Trophoblast cell (in vitro differentiated cells and primary cell): ENCODE measurements at regions not wholly inside any gene's neighbourhood (a gene's known extent, or its start where the extent isn't known, plus 50 kb on each side); places are given as distances from the start of the nearest gene placed in this dataset.

Source experiments
- DNase-seq, 2 donors: peaks; one replicate each; pipeline ENCODE4 v3.0.0-alpha.2; 2016
- H2AFZ ChIP-seq: 2 replicates; pipeline ENCODE4 v1.6.1; 2013; ENCODE audit warnings: low read length, moderate library complexity, mild to moderate bottlenecking; ENCODE audit not compliant: insufficient read depth, poor library complexity
- H2AK5ac ChIP-seq: 2 replicates; pipeline ENCODE4 v1.6.1; 2013; ENCODE audit warnings: mild to moderate bottlenecking, low read length
- H2BK120ac ChIP-seq: 2 replicates; pipeline ENCODE4 v1.6.1; 2013; ENCODE audit warnings: low read length, mild to moderate bottlenecking, moderate library complexity; ENCODE audit not compliant: insufficient read depth, poor library complexity
- H2BK12ac ChIP-seq: 2 replicates; pipeline ENCODE4 v1.6.1; 2013; ENCODE audit warnings: mild to moderate bottlenecking, low read length, moderate library complexity
- H2BK5ac ChIP-seq: 2 replicates; pipeline ENCODE4 v1.6.1; 2013; ENCODE audit warnings: low read length, low read depth, moderate library complexity, mild to moderate bottlenecking; ENCODE audit not compliant: poor library complexity
- H3K14ac ChIP-seq: 2 replicates; pipeline ENCODE4 v1.6.1; 2013; ENCODE audit warnings: mild to moderate bottlenecking, low read length
- H3K18ac ChIP-seq: 2 replicates; pipeline ENCODE4 v1.6.1; 2013; ENCODE audit warnings: mild to moderate bottlenecking, low read length
- H3K23ac ChIP-seq: 2 replicates; pipeline ENCODE4 v1.6.1; 2013; ENCODE audit warnings: low read length
- H3K27ac ChIP-seq: 2 replicates; pipeline ENCODE4 v1.5.1; 2013; ENCODE audit warnings: low read depth, mild to moderate bottlenecking, inconsistent platforms, low read length, moderate library complexity
- H3K27me3 ChIP-seq: 2 replicates; pipeline ENCODE4 v1.6.1; 2013; ENCODE audit warnings: inconsistent platforms, mild to moderate bottlenecking, low read length, moderate library complexity; ENCODE audit not compliant: insufficient read depth
- H3K36me3 ChIP-seq, 2 experiments: 1 replicate in 1 of 2; 2 replicates in 1 of 2; pipeline ENCODE4 v1.6.1; 2013; ENCODE audit warnings: low read length in 2 of 2, mild to moderate bottlenecking in 2 of 2, moderate library complexity in 1 of 2; ENCODE audit not compliant: insufficient read depth in 2 of 2, control insufficient read depth in 1 of 2
- H3K4ac ChIP-seq: 2 replicates; pipeline ENCODE4 v1.6.1; 2013; ENCODE audit warnings: low read depth, mild to moderate bottlenecking, low read length, moderate library complexity
- H3K4me1 ChIP-seq, 2 experiments: 1 replicate in 1 of 2; 2 replicates in 1 of 2; pipeline ENCODE4 v1.6.1; 2013; ENCODE audit warnings: low read length in 2 of 2, mild to moderate bottlenecking in 2 of 2, moderate library complexity in 1 of 2; ENCODE audit not compliant: insufficient read depth in 2 of 2, control insufficient read depth in 1 of 2
- H3K4me2 ChIP-seq: 2 replicates; pipeline ENCODE4 v1.6.1; 2013; ENCODE audit warnings: inconsistent platforms, mild to moderate bottlenecking, low read length, moderate library complexity
- H3K4me3 ChIP-seq: 2 replicates; pipeline ENCODE4 v1.5.1; 2013; ENCODE audit warnings: mild to moderate bottlenecking, low read depth, low read length, inconsistent platforms
- H3K79me1 ChIP-seq: one replicate; pipeline ENCODE4 v1.6.1; 2013; ENCODE audit warnings: low read length
- H3K79me2 ChIP-seq: 2 replicates; pipeline ENCODE4 v1.6.1; 2013; ENCODE audit warnings: low read length, mild to moderate bottlenecking; ENCODE audit not compliant: control insufficient read depth, insufficient read depth, poor library complexity
- H3K9ac ChIP-seq: 2 replicates; pipeline ENCODE4 v1.6.1; 2013; ENCODE audit warnings: mild to moderate bottlenecking, low read length
- H3K9me3 ChIP-seq: 2 replicates; pipeline ENCODE4 v1.6.1; 2013; ENCODE audit warnings: low read depth, mild to moderate bottlenecking, control low read depth, inconsistent platforms, low read length; ENCODE audit not compliant: insufficient read depth
- H4K12ac ChIP-seq: 2 replicates; pipeline ENCODE4 v1.6.1; 2013; ENCODE audit warnings: low read depth, mild to moderate bottlenecking, low read length, moderate library complexity
- H4K8ac ChIP-seq: 2 replicates; pipeline ENCODE4 v1.6.1; 2013; ENCODE audit warnings: low read depth, mild to moderate bottlenecking, low read length, moderate library complexity
- H4K91ac ChIP-seq: one replicate; pipeline ENCODE4 v1.6.1; 2013; ENCODE audit warnings: low read depth, mild to moderate bottlenecking, low read length, moderate library complexity
- WGBS: extraction: QIAGEN DNeasy Blood & Tissue Kit; methylation state at CpG from one replicate; pipeline ENCODE4 v1.1.7; 2013; ENCODE audit warnings: missing lambda C conversion rate; ENCODE audit not compliant: insufficient read length, insufficient coverage; ENCODE audit errors: extremely low coverage; 5-methylcytosine and 5-hydroxymethylcytosine counted together

- Histone ChIP-seq H3K9ac (no peak overlapping the region), H3K9me3 (no peaks in the 10 kb centered on the region), H3K4me3 (no peak overlapping the region), H3K23ac (no peak overlapping the region), H3K27me3 (no peaks in the 10 kb centered on the region), H3K14ac (no peak overlapping the region), H4K8ac (no peak overlapping the region), H3K18ac (no peak overlapping the region), H2AK5ac (no peak overlapping the region), H3K27ac (no peak overlapping the region), H3K4me2 (no peak overlapping the region), H2AFZ (no peak overlapping the region), H3K79me2 (no peaks in the 10 kb centered on the region), H3K79me1 (peaks cover 2% of the 10 kb centered on the region), H2BK12ac (no peak overlapping the region), H3K36me3 (no peaks in the 10 kb centered on the region), H2BK120ac (no peak overlapping the region), H3K4ac (no peak overlapping the region), H3K4me1 (no peaks in the 10 kb centered on the region), H4K12ac (no peak overlapping the region), H4K91ac (no peak overlapping the region), H2BK5ac (no peak overlapping the region)
- WGBS, result no CpG with 5 or more reads among the region's 2 CpGs
- no peak for DNase-seq
Measured at GRCh38 chr16:65224471-65224870, 102.6 kb upstream of the CDH11 start.

- Histone ChIP-seq H2AFZ (no peak overlapping the region), H4K8ac (no peak overlapping the region), H3K79me1 (no peaks in the 10 kb centered on the region), H2BK12ac (no peak overlapping the region), H4K12ac (no peak overlapping the region), H3K4ac (no peak overlapping the region), H3K23ac (no peak overlapping the region), H3K79me2 (no peaks in the 10 kb centered on the region), H3K9me3 (no peaks in the 10 kb centered on the region), H3K27ac (no peak overlapping the region), H3K27me3 (no peaks in the 10 kb centered on the region), H3K4me3 (no peak overlapping the region), H3K4me1 (no peaks in the 10 kb centered on the region), H2BK120ac (no peak overlapping the region), H2BK5ac (no peak overlapping the region), H3K18ac (no peak overlapping the region), H4K91ac (no peak overlapping the region), H3K4me2 (no peak overlapping the region), H3K36me3 (no peaks in the 10 kb centered on the region), H3K14ac (no peak overlapping the region), H2AK5ac (no peak overlapping the region), H3K9ac (no peak overlapping the region)
- DNase-seq, result no peak
- no CpG with 5 or more reads among the region's 3 CpGs for WGBS
Measured at GRCh38 chr16:65223335-65223734, 101.5 kb upstream of the CDH11 start.

- WGBS, result no CpG with 5 or more reads among the region's 6 CpGs
- Histone ChIP-seq H3K4me3 (no peak overlapping the region), H4K91ac (no peak overlapping the region), H2BK5ac (no peak overlapping the region), H3K36me3 (no peaks in the 10 kb centered on the region), H3K9ac (no peak overlapping the region), H3K4me1 (no peaks in the 10 kb centered on the region), H2BK120ac (peak overlapping the region; percentile 13), H3K23ac (no peak overlapping the region), H2AFZ (no peak overlapping the region), H3K4me2 (no peak overlapping the region), H2AK5ac (no peak overlapping the region), H4K8ac (no peak overlapping the region), H3K9me3 (no peaks in the 10 kb centered on the region), H3K79me2 (no peaks in the 10 kb centered on the region), H3K27me3 (no peaks in the 10 kb centered on the region), H3K4ac (no peak overlapping the region), H4K12ac (no peak overlapping the region), H3K27ac (no peak overlapping the region), H3K79me1 (no peaks in the 10 kb centered on the region), H3K14ac (no peak overlapping the region), H3K18ac (no peak overlapping the region), H2BK12ac (no peak overlapping the region)
- DNase-seq, result no peak
Measured at GRCh38 chr16:65222536-65222935, 100.7 kb upstream of the CDH11 start.

- Histone ChIP-seq H2BK12ac (no peak overlapping the region), H3K36me3 (no peaks in the 10 kb centered on the region), H3K4me3 (no peak overlapping the region), H3K14ac (no peak overlapping the region), H3K9ac (no peak overlapping the region), H4K91ac (no peak overlapping the region), H3K79me1 (no peaks in the 10 kb centered on the region), H2BK120ac (no peak overlapping the region), H2AK5ac (no peak overlapping the region), H3K23ac (no peak overlapping the region), H4K12ac (no peak overlapping the region), H3K18ac (no peak overlapping the region), H3K4ac (no peak overlapping the region), H4K8ac (no peak overlapping the region), H3K4me1 (no peaks in the 10 kb centered on the region), H2AFZ (no peak overlapping the region), H3K4me2 (no peak overlapping the region), H2BK5ac (no peak overlapping the region), H3K79me2 (no peaks in the 10 kb centered on the region), H3K27ac (no peak overlapping the region), H3K27me3 (no peaks in the 10 kb centered on the region), H3K9me3 (no peaks in the 10 kb centered on the region)
- no peak for DNase-seq
- no CpG with 5 or more reads among the region's 1 CpG for WGBS
Measured at GRCh38 chr16:65222049-65222448, 100.2 kb upstream of the CDH11 start.
